ENCODE measurements at regions not wholly inside any gene's neighbourhood (a gene's known extent, or its start where the extent isn't known, plus 50 kb on each side); places are given as distances from the start of the nearest gene placed in this dataset.
"Not testable (repeated sequence)": the region's sequence is repeated elsewhere in the genome, so short reads cannot be mapped to it uniquely, and the experiment has no call there.

- H3K4me3 ChIP-seq, result no peak overlapping the region
- no peaks in the 10 kb centered on the region for H3K36me3 ChIP-seq
- DNase-seq (ENCODE audit: low read depth in 1 of 2, low spot score in 1 of 2), result no peak
- H3K27me3 ChIP-seq, result no peaks in the 10 kb centered on the region
- no peaks in the 10 kb centered on the region for H3K4me1 ChIP-seq (ENCODE audit: low read depth)
- no peak overlapping the region for H3K27ac ChIP-seq
- H3K9me3 ChIP-seq (ENCODE audit: low read depth), result no peaks in the 10 kb centered on the region
- no peak for TF ChIP-seq CTCF (IDR thresholded peaks at IDR 0.05; ENCODE audit: low read depth, low read length)
Observed at GRCh38 chr14:94826774-94827173, 56.9 kb upstream of the GSC start.

- Histone ChIP-seq H3K36me3 (no peaks in the 10 kb centered on the region), H3K27me3 (no peaks in the 10 kb centered on the region), H3K27ac (no peak overlapping the region), H3K4me1 (ENCODE audit: low read depth) (no peaks in the 10 kb centered on the region), H3K4me3 (no peak overlapping the region), H3K9me3 (ENCODE audit: low read depth) (no peaks in the 10 kb centered on the region)
- no peak for DNase-seq (ENCODE audit: low read depth in 1 of 2, low spot score in 1 of 2)
- no peak for TF ChIP-seq CTCF (IDR thresholded peaks at IDR 0.05; ENCODE audit: low read depth, low read length)
Observed at GRCh38 chr14:94823556-94824341, 53.8 kb upstream of the GSC start.

GRCh38 chr14:94821705-94822104, 51.8 kb upstream of the GSC start:
- Histone ChIP-seq H3K4me1 (ENCODE audit: low read depth) (no peaks in the 10 kb centered on the region), H3K4me3 (no peak overlapping the region), H3K27me3 (no peaks in the 10 kb centered on the region), H3K36me3 (no peaks in the 10 kb centered on the region), H3K9me3 (ENCODE audit: low read depth) (no peaks in the 10 kb centered on the region), H3K27ac (no peak overlapping the region)
- TF ChIP-seq CTCF (IDR thresholded peaks at IDR 0.05; ENCODE audit: low read depth, low read length), result no peak
- DNase-seq (ENCODE audit: low read depth in 1 of 2, low spot score in 1 of 2), result no peak

- H3K4me1 ChIP-seq (ENCODE audit: low read depth); H3K36me3 ChIP-seq; DNase-seq (ENCODE audit: low read depth in 1 of 2, low spot score in 1 of 2); H3K4me3 ChIP-seq; H3K27me3 ChIP-seq; H3K9me3 ChIP-seq (ENCODE audit: low read depth); H3K27ac ChIP-seq: not testable (repeated sequence)
Observed at GRCh38 chr14:94820932-94821331, 51.0 kb upstream of the GSC start.

Measured in cardiac muscle cell (in vitro differentiated cells and primary cell).